Body of pancreas (tissue), 4 donors: ENCODE measurements at regions not wholly inside any gene's neighbourhood (a gene's known extent, or its start where the extent isn't known, plus 50 kb on each side); places are given as distances from the start of the nearest gene placed in this dataset.
"Not testable (repeated sequence)": the region's sequence is repeated elsewhere in the genome, so short reads cannot be mapped to it uniquely, and the experiment has no call there.

Experiments
- ATAC-seq: fragments of 150-250 bp; one replicate; pipeline ENCODE4 v1.9.1; 2016
- DNase-seq, 4 donors: peaks; one replicate each; pipeline ENCODE4 v3.0.0-alpha.2; 2019
- H3K27ac ChIP-seq, 4 donors: fragments of 200-600 bp; sonication (generic); 1 replicate in 3 of 4; 2 replicates in 1 of 4; pipeline versions ENCODE4 v1.5.1 to v1.6.1; 2016 to 2019; ENCODE audit warnings: mild to moderate bottlenecking in 1 of 4, mixed read lengths in 1 of 4, moderate library complexity in 1 of 4
- H3K27me3 ChIP-seq, 2 donors: fragments of 200-600 bp; sonication (generic); one replicate each; pipeline ENCODE4 v1.6.0; 2016; ENCODE audit warnings: mild to moderate bottlenecking in 1 of 2
- H3K36me3 ChIP-seq, 2 donors: fragments of 200-600 bp; sonication (generic); replicated peaks in 1 of 2; 2 replicates each; pipeline ENCODE4 v1.5.1; 2016; ENCODE audit warnings: low read depth in 2 of 2; ENCODE audit not compliant: insufficient read depth in 1 of 2
- H3K4me1 ChIP-seq: fragments of 200-600 bp; sonication (generic); one replicate; pipeline ENCODE4 v1.6.0; 2016
- H3K4me3 ChIP-seq, 2 donors: fragments of 200-600 bp; sonication (generic); 1 replicate in 1 of 2; 2 replicates in 1 of 2; pipeline ENCODE4 v1.5.1; 2016 to 2019
- H3K9me3 ChIP-seq, 3 donors: fragments of 200-600 bp; sonication (generic); 1 replicate in 2 of 3; 2 replicates in 1 of 3; pipeline ENCODE4 v1.5.1; 2016
- POLR2A ChIP-seq, 3 donors: fragments of 450-650 bp; IDR thresholded peaks; one replicate each; pipeline ENCODE4 v1.6.1; 2016; ENCODE audit warnings: antibody characterized with exemption in 3 of 3, mild to moderate bottlenecking in 2 of 3
- WGBS, 2 donors: methylation state at CpG; one replicate each; pipeline ENCODE4 v1.1.5; 2017; 5-methylcytosine and 5-hydroxymethylcytosine counted together
- intact Hi-C: fragments of 100-400 bp; cut with DNase I; formaldehyde crosslinking; loops from one replicate; pipeline ENCODE4 v1.15.1; 2023
- TF ChIP-seq, protein P1 (sequence below), 7 experiments: fragments of 450-650 bp in 4 of 7; fragments of 200-600 bp in 3 of 7; sonication (generic) in 3 of 7; IDR thresholded peaks; one replicate each; pipeline ENCODE4 v1.5.1; 2016 to 2019; ENCODE audit warnings: antibody characterized with exemption in 7 of 7

DNA sequence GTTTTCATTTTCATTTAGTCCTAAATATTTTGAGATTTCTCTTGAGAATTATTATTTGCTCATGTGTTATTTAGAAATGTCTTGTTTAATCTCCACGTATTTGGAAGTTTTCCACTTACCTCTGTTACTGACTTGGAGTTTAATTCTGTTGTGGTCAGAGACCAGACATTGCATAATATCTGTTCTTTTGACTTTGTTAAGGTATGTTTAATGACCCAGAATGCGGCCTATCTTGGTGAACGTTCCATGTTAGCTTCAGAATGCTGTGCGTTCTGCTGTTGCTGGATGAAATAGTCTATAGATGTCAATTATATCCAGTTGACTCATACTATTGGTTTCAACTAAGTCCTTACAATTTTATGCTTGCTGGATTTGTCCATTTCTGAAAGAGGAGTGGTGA, 325.3 kb upstream of the TARS1 start:
- intact Hi-C loops: no loop called here
- no peak overlapping the region for H3K27ac ChIP-seq
- TF ChIP-seq POLR2A (IDR thresholded peaks at IDR 0.05): no peak
- TF ChIP-seq, protein P1, sequence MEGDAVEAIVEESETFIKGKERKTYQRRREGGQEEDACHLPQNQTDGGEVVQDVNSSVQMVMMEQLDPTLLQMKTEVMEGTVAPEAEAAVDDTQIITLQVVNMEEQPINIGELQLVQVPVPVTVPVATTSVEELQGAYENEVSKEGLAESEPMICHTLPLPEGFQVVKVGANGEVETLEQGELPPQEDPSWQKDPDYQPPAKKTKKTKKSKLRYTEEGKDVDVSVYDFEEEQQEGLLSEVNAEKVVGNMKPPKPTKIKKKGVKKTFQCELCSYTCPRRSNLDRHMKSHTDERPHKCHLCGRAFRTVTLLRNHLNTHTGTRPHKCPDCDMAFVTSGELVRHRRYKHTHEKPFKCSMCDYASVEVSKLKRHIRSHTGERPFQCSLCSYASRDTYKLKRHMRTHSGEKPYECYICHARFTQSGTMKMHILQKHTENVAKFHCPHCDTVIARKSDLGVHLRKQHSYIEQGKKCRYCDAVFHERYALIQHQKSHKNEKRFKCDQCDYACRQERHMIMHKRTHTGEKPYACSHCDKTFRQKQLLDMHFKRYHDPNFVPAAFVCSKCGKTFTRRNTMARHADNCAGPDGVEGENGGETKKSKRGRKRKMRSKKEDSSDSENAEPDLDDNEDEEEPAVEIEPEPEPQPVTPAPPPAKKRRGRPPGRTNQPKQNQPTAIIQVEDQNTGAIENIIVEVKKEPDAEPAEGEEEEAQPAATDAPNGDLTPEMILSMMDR (IDR thresholded peaks at IDR 0.05): no peak
- no peaks in the 10 kb centered on the region for H3K36me3 ChIP-seq
- ATAC-seq: no peak
- no peaks in the 10 kb centered on the region for H3K9me3 ChIP-seq
- no peak for DNase-seq
- 58 to 68% methylated on average over 4 of the region's 4 CpGs for WGBS, 2 donors
- H3K4me3 ChIP-seq: no peak overlapping the region
- H3K4me1 ChIP-seq: no peaks in the 10 kb centered on the region
- no peaks in the 10 kb centered on the region for H3K27me3 ChIP-seq

DNA sequence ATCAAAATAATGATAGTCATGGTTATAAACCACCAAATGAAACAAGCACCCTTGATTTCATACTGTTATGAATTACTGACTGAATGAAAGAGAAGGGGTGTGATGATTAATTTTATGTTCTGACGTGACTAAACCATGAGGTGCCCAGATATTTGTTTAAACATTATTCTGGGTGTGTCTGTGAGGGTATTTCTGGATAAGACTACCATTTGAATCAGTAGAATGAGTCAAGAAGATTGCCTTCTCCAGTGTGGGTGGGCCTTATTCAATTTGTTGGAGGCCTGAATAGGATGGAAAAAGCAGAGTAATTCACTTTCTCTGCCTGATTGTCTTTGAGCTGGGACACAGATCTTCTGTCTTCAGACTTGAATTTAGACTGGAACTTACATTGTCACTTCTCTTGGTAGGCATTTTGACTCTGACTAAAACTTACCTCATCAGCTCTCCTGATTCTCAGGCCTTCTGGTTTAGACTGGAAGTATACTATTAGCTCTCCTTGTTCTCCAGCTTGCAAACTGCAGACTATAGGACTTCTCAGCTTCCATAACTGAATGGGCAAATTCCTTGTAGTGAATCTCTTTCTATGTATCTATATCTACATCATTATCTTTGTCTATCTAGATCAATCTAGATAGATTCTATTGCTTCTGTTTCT, 321.9 kb upstream of the TARS1 start:
- Histone ChIP-seq H3K27ac (no peak overlapping the region), H3K4me3 (no peak overlapping the region), H3K36me3 (no peaks in the 10 kb centered on the region), H3K9me3 (no peaks in the 10 kb centered on the region), H3K4me1 (no peaks in the 10 kb centered on the region), H3K27me3 (no peaks in the 10 kb centered on the region)
- ATAC-seq: no peak
- no peak for TF ChIP-seq POLR2A (IDR thresholded peaks at IDR 0.05)
- TF ChIP-seq, protein P1 (IDR thresholded peaks at IDR 0.05): no peak
- 28 to 58% methylated on average over 1 of the region's 1 CpG for WGBS, 2 donors
- intact Hi-C loops: no loop called here
- no peak for DNase-seq

DNA sequence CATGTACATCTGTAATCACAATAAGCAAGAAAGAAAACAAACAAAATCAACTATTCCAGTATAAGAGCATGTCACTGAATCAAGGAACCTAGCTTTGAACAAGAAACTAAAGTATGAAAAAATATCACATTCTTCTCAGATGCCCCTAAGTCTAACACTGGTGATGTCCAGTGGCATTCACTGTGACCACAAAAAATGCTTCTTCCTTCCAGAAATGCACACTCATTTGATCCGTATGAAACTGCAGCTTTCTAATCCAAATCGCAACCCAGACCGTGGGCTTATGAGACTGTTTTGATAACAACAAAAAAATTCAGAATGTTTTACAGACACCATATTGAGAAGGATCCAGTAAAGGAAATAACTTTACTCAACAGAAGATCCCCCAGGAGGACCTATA, 320.1 kb upstream of the TARS1 start:
- TF ChIP-seq POLR2A (IDR thresholded peaks at IDR 0.05): no peak
- TF ChIP-seq, protein P1 (IDR thresholded peaks at IDR 0.05): no peak
- H3K9me3 ChIP-seq: no peaks in the 10 kb centered on the region
- no peak overlapping the region for H3K27ac ChIP-seq
- WGBS, 2 donors: 65 to 72% methylated on average over 3 of the region's 3 CpGs
- no peaks in the 10 kb centered on the region for H3K4me1 ChIP-seq
- no peaks in the 10 kb centered on the region for H3K36me3 ChIP-seq
- DNase-seq (no peak), ATAC-seq (no peak)
- H3K27me3 ChIP-seq: no peaks in the 10 kb centered on the region
- intact Hi-C loops: no loop called here
- no peak overlapping the region for H3K4me3 ChIP-seq

DNA sequence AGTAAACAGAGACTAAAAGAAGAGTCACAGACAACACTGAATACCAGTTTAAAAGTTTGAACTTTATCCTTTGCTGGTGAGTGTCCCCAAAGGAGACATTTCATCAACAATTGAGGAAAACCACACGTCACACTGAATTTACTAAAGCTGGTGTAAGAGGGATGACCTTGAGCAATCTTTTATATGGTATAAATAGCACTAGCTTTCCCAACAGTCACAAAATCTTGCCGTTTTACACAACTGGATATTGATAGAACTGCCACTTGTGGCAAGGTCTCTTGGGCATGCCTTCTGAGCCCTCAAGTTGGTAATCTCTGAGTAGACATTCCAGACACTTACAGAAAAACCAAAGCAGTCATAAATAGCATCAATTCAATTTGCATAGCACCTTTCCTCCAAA, 311.5 kb upstream of the TARS1 start:
- H3K4me1 ChIP-seq: no peaks in the 10 kb centered on the region
- H3K27me3 ChIP-seq: no peaks in the 10 kb centered on the region
- no peak overlapping the region for H3K4me3 ChIP-seq
- no peak for TF ChIP-seq POLR2A (IDR thresholded peaks at IDR 0.05)
- TF ChIP-seq, protein P1 (IDR thresholded peaks at IDR 0.05): no peak
- 22 to 34% methylated on average over 2 of the region's 2 CpGs for WGBS, 2 donors
- DNase-seq (no peak), ATAC-seq (no peak)
- no peaks in the 10 kb centered on the region for H3K36me3 ChIP-seq
- intact Hi-C loops: no loop called here
- no peak overlapping the region for H3K27ac ChIP-seq
- peaks cover 0 to 6% (median 0%) of the 10 kb centered on the region in 3 donors for H3K9me3 ChIP-seq

DNA sequence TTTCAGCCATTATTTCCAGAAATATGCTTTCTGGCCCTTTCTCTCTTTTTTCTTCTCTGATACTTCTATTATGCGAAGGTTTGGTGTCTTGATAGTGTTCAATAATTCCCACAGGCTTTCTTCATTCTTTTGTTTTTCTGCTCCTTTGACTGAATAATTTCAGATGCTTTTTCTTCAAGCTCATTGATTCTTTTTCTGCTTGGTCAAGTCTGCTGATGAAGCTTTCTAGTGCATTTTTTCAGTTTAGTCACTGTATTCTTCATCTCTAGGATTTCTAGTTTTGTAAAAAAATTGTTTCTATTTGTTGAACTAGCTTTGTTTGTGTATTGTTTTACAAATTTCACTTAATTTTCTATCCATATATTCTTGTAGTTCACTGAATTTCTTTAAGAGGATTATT, 304.0 kb upstream of the TARS1 start:
- TF ChIP-seq, protein P1 (IDR thresholded peaks at IDR 0.05): no peak
- TF ChIP-seq POLR2A (IDR thresholded peaks at IDR 0.05): no peak
- Histone ChIP-seq H3K4me1 (no peaks in the 10 kb centered on the region), H3K27me3 (no peaks in the 10 kb centered on the region), H3K4me3 (no peak overlapping the region), H3K36me3 (no peaks in the 10 kb centered on the region), H3K9me3 (peaks cover 0 to 5% (median 0%) of the 10 kb centered on the region in 3 donors), H3K27ac (no peak overlapping the region)
- WGBS, 2 donors: 67 to 75% methylated on average over 1 of the region's 1 CpG
- ATAC-seq: no peak
- intact Hi-C loops: no loop called here
- no peak for DNase-seq

DNA sequence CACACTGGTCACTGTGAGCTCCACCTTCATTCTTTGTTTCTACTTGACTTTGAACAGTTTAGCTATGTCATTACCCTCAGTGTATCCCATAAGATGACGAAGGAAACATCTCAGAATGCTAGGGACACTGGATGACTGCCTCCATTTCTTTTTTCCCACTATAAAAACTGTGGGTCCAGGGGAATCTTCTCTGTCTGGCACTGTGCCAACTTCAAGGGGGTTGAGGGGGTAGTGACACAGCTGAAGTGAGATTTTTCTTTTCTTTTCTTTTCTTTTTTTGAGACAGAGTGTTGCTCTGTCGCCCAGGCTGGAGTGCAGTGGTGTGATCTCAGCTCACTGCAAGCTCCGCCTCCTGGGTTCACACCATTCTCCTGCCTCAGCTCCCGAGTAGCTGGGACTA, 302.6 kb upstream of the TARS1 start:
- H3K36me3 ChIP-seq, H3K4me1 ChIP-seq, DNase-seq, intact Hi-C loops, H3K9me3 ChIP-seq, H3K27ac ChIP-seq, ATAC-seq, H3K4me3 ChIP-seq, H3K27me3 ChIP-seq: not testable (repeated sequence)
- 52% methylated on average over 4 of the region's 4 CpGs for WGBS, 2 donors
